ENCODE measurements at regions not wholly inside any gene's neighbourhood (a gene's known extent, or its start where the extent isn't known, plus 50 kb on each side); places are given as distances from the start of the nearest gene placed in this dataset.

DNA sequence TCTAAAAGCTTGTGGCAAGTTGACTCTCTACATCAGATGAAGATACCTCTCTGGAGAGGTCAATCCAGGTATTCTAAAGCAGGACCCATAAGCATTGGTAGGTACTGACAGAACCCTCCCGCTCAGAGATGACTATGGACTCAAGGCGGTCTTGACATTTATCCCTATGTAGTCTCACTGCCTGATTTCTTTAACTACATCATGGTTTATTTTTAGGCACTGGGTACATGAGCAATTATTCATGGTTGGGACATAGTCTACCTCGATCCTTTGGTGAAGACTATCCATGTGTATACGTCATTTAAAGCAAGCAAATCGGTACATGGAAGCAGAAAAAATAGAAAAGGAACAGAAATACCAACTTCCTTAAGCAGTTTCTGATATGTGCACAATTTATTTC is 136.2 kb upstream of the TAB2 start:
- TF ChIP-seq ASH2L (IDR thresholded peaks at IDR 0.05; ENCODE audit: low read length), result no peak
- TF ChIP-seq SAP30 (IDR thresholded peaks at IDR 0.05; ENCODE audit: insufficient read depth, insufficient replicate concordance, low read length), result no peak
- TF ChIP-seq TAF1 (IDR thresholded peaks at IDR 0.05; ENCODE audit: low read depth, low read length), result no peak
- TF ChIP-seq EGR1 (IDR thresholded peaks at IDR 0.05; ENCODE audit: borderline replicate concordance, low read depth, low read length), result no peak
- no peak for TF ChIP-seq POU5F1 (IDR thresholded peaks at IDR 0.05; ENCODE audit: low read depth, low read length)
- TF ChIP-seq SIRT6 (IDR thresholded peaks at IDR 0.05; ENCODE audit: low read length), result no peak
- TF ChIP-seq EZH2 (IDR thresholded peaks at IDR 0.05; ENCODE audit: low read depth, low read length, severe bottlenecking), result no peak
- Histone ChIP-seq H3K27ac (ENCODE audit: low read depth, low read length) (no peak overlapping the region), H2BK5ac (ENCODE audit: low read depth, low read length) (no peak overlapping the region), H3K56ac (replicated peaks; ENCODE audit: insufficient read length, low read depth, low read length) (no peak overlapping the region), H3K27me3 (replicated peaks in 1 of 4; ENCODE audit: control insufficient read depth in 3 of 4, extremely low read depth in 1 of 4, insufficient read depth in 3 of 4, low read length in 3 of 4) (no peaks in the 10 kb centered on the region), H3K79me2 (ENCODE audit: control insufficient read depth in 1 of 2, insufficient read depth in 2 of 2, low read length in 2 of 2) (no peaks in the 10 kb centered on the region), H3K23ac (ENCODE audit: insufficient read length) (no peak overlapping the region), H2BK15ac (ENCODE audit: low read length) (no peak overlapping the region), H4K5ac (ENCODE audit: insufficient read length, low read depth, low read length) (no peak overlapping the region), H3K23me2 (ENCODE audit: low read depth, low read length) (no peaks in the 10 kb centered on the region), H3K4me1 (replicated peaks in 1 of 4; ENCODE audit: control insufficient read depth in 3 of 4, insufficient read depth in 4 of 4, low read length in 3 of 4) (no peaks in the 10 kb centered on the region), H3K79me1 (ENCODE audit: low read depth, low read length) (no peaks in the 10 kb centered on the region), H4K20me1 (replicated peaks in 1 of 2; ENCODE audit: control insufficient read depth in 1 of 2, insufficient read depth in 2 of 2, low read length in 2 of 2) (no peaks in the 10 kb centered on the region), H3K4ac (replicated peaks; ENCODE audit: insufficient read length, low read depth, low read length) (no peak overlapping the region), H3K4me3 (ENCODE audit: extremely low read depth in 1 of 4, insufficient read depth in 2 of 4, low read depth in 3 of 4, low read length in 4 of 4) (no peak overlapping the region), H3K4me2 (ENCODE audit: insufficient read depth in 1 of 2, low read depth in 2 of 2, low read length in 2 of 2) (no peak overlapping the region), H4K91ac (replicated peaks; ENCODE audit: insufficient read length, low read length) (no peak overlapping the region), H3K36me3 (ENCODE audit: control insufficient read depth in 2 of 4, insufficient read depth in 4 of 4, low read length in 3 of 4) (no peaks in the 10 kb centered on the region), H4K8ac (ENCODE audit: extremely low read depth, insufficient read depth, low read length) (no peak overlapping the region), H2BK12ac (ENCODE audit: low read depth, low read length) (no peak overlapping the region), H3K18ac (ENCODE audit: extremely low read depth, low read length) (no peak overlapping the region), H2AK5ac (ENCODE audit: low read depth, low read length) (no peak overlapping the region), H2AFZ (ENCODE audit: low read length) (no peak overlapping the region; the same call in 1 of the 2 replicates), H2BK20ac (ENCODE audit: low read length) (no peak overlapping the region), H2BK120ac (replicated peaks; ENCODE audit: low read depth, low read length) (no peak overlapping the region), H3K14ac (ENCODE audit: insufficient read length) (no peak overlapping the region), H3K9ac (replicated peaks in 1 of 4; ENCODE audit: extremely low read depth in 1 of 4, low read depth in 3 of 4, low read length in 3 of 4) (no peak overlapping the region), H3K9me3 (ENCODE audit: insufficient read depth in 2 of 2, low read depth in 1 of 2, low read length in 1 of 2) (0 out of 4 replicates have a peak, but pooled peaks cover 0 to 3% of the 10 kb centered on the region in 2 experiments)
- POLR2A ChIA-PET (ENCODE audit: partially characterized antibody), result no interaction called here
- CTCF ChIA-PET (ENCODE audit: partially characterized antibody), result interaction anchor here (1.0 to 1.2 kb wide), 3 partner anchors 9 to 251 kb away, joined by 3 read pairs; no protein-coding TSS in a partner anchor
- no peak for DNase-seq (ENCODE audit: low read depth in 1 of 2, low spot score in 2 of 2)
- no peak for FAIRE-seq
- 90% methylated on average over 5 of the region's 5 CpGs; no CpG with 5 or more reads in 1 of the 2 experiments for WGBS, 2 experiments (ENCODE audit: extremely low coverage in 1 of 2, insufficient coverage in 1 of 2, insufficient read length in 1 of 2, insufficient replicate concordance in 2 of 2, low coverage in 1 of 2, low lambda C conversion rate in 2 of 2, missing lambda C conversion rate in 1 of 2)

Measured in H1 (cell line).